Fibroblast of mammary gland (primary cell): ENCODE measurements at regions not wholly inside any gene's neighbourhood (a gene's known extent, or its start where the extent isn't known, plus 50 kb on each side); places are given as distances from the start of the nearest gene placed in this dataset.

Source experiments
- DNase-seq: peaks from one replicate; pipeline ENCODE4 v3.0.0-alpha.2; 2010; ENCODE audit warnings: low read depth
- H3K4me3 ChIP-seq: 2 replicates; pipeline ENCODE4 v1.5.1; 2011; ENCODE audit warnings: low read depth, mild to moderate bottlenecking, low read length, moderate library complexity; ENCODE audit not compliant: control insufficient read depth
- CTCF ChIP-seq: conservative IDR thresholded peaks from 2 replicates; pipeline ENCODE4 v1.5.1; 2011; ENCODE audit warnings: low read depth, low read length, inconsistent platforms; ENCODE audit not compliant: control insufficient read depth, insufficient read depth

GRCh38 chr4:56253666-56254305, 133.5 kb downstream of the AASDH start:
- no peak for DNase-seq
- H3K4me3 ChIP-seq, result no peak overlapping the region
- TF ChIP-seq CTCF, result no peak

DNA sequence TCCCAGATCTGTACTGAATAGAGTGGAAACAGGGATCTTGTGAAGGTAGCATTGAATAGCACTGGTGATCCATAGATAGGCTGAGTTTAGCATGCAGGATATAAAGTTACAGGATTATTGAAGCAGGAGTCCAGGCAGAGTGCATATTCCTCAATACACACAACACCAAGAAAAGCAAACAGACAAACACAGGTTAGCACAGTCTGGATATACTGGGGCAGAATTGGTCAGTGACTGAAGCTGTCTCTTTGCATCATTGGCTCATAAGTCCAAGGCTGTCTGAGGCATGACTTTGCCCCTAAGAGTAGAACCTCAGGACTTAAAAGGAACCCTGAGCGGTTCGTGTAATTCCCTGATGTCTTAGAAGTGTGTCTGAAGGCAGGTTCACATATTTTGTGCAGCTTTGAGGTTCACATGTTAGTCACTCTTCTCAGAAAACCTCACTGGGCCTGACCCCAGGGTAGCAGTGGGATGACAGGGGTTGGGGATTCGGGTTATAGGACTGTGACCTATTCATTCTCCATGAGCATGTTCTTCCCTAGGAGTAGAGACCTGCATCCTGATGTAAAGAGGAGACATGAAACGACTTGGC, 134.6 kb downstream of the AASDH start:
- H3K4me3 ChIP-seq, result no peak overlapping the region
- no peak for TF ChIP-seq CTCF
- DNase-seq, result no peak

DNA sequence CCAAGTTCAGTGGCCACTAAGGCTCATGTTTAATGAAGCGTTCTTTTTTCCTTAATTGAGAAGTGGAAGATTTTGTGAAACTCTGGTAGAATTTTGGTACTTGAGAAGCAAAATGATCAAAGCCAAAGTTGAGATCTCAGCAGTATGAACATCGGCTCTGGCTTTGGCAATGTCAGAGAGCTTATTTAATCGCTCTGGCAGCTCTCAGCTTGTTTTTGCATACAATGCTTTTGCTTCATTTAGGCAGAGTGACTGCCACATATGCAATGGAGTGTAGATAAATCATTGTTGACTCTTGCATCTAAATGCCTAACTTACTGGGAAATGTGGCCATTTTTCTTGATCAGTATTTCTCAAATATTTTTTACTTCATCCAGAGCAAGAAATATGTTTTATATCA, 135.7 kb downstream of the AASDH start:
- TF ChIP-seq CTCF, result no peak
- H3K4me3 ChIP-seq, result no peak overlapping the region
- DNase-seq, result no peak

- no peak for TF ChIP-seq CTCF
- no peak overlapping the region for H3K4me3 ChIP-seq
- no peak for DNase-seq
Measured at GRCh38 chr4:56250776-56251175, 136.5 kb downstream of the AASDH start.

DNA sequence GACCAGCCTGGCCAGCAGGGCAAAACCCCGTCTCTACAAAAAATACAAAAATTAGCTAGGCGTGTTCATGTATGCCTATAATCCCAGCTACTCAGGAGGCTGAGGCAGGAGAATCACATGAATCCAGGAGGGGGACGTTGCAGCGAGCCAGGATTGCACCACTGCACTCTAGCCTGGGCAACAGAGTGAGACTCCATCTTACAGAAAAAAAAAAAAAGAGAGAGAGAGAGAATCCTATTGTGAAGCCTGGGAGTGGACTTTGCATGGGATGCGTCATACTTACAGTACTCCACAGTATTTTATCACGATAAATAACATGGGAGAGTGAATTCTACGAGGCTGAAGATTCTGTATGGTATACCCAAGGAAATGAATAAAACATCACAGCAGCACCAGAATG, 139.6 kb downstream of the AASDH start:
- no peak for TF ChIP-seq CTCF
- DNase-seq, result no peak
- H3K4me3 ChIP-seq, result no peak overlapping the region

GRCh38 chr4:56246233-56246610, 141.1 kb downstream of the AASDH start:
- H3K4me3 ChIP-seq, result no peak overlapping the region
- TF ChIP-seq CTCF, result no peak

More at GRCh38 chr4:56246233-56246610, 141.1 kb downstream of the AASDH start:
- DNase-seq, result no peak
